ENCODE measurements at regions not wholly inside any gene's neighbourhood (a gene's known extent, or its start where the extent isn't known, plus 50 kb on each side); places are given as distances from the start of the nearest gene placed in this dataset.
"Not testable (repeated sequence)": the region's sequence is repeated elsewhere in the genome, so short reads cannot be mapped to it uniquely, and the experiment has no call there.

DNA sequence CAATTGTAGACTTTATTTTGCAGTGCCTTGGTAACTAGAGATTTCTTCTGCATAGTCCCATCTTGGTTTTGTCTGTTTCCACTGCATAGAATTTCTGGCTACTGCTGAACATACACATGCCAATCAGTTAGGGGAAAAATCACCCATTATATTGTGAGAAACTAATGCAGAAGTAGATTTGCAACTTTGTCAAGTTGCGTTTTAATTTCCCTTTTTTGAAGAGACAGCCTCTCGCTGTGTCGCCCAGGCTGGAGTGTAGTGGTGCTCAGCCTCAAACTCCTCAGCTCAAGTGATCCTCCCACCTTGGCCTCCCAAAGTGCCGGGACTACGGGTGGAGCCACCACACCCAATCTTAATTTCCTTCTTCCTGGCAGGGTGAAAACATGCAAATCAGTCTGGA lies 83.1 kb upstream of the WSB1 start:
- not testable (repeated sequence) for FAIRE-seq

DNA sequence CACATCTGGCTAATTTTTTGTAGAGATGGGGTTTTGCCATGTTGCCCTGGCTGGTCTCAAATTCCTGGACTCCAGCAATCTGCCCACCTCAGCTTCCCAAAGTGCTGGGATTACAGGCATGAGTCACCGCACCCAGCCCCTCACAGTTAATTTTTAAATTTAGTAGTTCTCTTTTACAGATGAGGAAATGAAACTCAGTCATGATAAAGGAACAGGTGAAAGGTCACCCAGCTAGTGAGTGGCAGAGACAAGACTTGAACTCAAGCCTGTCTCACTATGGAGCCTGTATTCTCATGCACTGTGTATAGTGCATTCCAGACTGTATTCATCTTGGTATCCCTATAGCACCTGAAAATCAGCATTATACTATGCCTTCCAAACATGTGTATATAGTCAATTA lies 77.1 kb upstream of the WSB1 start:
- FAIRE-seq: no peak

DNA sequence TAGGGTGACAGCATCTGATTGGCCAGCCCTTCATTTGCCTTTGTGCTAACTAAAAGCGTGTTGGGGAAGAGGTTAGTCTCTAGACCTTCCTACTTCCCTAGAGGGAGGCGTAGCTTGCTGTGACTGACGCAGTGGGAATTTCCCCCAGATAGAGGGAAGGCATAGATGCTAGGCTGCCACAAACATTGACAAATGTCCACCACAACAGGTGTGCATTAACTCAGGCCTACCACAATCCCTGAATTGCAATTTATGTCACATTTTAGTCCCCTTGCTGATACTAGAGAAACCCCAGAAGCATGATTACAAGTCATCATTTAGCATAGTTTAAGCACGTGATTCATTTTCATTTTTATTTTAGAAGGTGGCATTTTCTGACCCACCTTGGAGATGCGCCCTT lies 76.3 kb upstream of the WSB1 start:
- FAIRE-seq: no peak

DNA sequence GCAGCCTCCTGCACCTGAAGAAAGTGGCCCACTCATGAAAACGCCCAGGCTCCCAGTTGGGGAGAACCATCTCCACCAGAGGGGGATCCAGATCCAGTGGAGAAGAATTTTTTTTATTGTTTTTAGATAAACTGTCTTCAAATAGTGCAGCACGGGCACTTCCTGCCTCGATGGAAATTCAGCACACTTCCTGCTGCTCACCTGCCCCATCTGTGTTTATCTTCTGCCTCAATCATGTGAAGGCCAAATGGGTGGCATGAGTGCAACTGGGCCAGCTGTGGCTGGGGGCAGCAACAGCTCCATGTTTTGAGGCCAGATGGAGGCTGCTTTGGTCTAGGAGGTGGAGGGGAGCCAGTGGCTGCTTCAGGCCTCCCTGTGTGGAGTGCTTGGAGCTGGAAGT lies 75.9 kb upstream of the WSB1 start:
- no peak for FAIRE-seq

DNA sequence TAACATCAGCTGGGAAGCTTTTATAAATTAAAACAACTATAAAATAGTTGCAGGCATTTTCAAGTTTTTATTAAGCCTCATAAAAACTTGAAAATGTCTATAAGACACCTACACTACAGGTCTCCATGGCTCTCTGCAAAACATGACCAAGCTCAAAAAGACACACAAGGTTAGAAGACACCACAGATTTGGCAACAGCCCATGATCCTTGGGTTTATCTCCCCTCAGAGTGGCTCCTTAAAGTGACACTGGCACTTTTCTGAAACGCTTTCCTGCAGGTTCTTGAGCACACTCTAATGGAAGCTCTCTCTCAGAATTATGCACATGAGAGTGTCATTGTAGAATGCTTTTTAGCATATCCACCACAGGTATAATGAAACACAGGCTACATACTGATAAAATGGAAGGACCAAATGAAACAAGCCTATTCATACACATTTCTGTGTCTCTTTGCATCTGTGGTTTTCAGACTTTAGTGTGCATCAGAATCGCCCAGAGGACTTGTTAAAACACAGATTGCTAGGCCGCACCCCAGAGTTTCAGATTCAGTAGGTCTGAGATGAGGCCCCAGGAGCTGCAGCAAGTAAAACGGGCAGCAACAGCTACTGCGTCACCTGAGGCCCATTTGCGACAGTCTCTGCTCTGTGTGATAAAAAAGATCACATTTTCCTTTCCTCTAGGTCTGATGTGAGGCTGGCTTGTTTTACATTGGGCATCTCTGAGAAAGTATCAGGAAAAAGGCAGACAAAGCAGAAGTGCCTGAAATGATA lies 75.0 kb upstream of the WSB1 start:
- no peak for FAIRE-seq

DNA sequence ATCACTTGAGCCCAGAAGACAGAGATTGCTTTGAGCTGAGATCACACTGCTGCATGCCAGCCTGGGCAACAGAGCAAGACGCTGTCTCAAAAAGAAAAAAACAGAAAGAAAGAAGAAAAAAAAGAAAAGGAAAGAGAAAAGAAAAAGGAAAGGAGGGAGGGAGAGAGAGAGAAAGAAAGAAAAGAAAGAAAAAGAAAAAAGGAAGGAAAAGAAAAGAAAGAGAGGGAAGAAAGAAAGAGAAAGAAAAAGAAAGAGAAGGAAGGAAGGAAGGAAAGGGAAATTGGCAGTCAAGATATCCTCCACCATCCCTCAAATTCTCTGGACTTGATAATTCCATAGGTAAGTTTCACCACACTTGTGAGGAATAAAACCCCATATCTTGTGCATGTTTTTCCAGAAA lies 71.4 kb upstream of the WSB1 start:
- no peak for FAIRE-seq

DNA sequence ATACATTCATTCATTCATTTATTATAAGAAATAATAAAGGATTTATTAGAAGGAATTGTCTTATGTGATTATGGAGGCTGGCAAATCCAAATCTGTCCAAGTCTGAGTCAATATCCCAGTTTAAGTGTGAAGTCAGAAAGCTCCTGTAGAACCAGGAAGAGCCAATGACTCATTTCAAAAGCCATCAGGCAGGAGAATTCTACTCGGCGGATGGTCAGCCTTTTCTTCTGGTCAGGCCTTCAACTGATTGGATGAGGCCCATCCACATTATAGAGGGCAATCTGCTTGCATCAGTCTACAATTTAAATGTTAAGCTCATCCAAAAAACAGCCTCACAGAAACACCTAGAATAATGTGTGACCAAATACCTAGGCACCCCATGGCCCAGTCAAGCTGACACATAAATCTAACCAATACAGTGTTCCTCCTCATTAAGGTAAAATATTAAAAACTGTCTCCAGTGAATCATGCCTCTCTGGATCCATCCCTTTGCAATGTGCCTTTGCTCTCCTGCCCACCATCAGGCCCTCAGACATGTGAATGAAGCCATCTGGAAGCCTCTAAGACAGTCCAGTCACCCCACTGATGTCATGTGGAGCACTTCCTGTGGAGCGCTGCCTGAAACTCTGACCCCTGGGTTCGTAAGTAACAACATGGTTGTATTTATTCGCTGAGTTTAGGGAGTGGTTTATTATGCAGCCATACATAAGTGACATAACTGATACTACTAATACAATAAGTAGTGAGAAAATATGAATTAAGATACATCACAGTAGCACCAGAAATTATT lies 69.2 kb upstream of the WSB1 start:
- no peak for FAIRE-seq

DNA sequence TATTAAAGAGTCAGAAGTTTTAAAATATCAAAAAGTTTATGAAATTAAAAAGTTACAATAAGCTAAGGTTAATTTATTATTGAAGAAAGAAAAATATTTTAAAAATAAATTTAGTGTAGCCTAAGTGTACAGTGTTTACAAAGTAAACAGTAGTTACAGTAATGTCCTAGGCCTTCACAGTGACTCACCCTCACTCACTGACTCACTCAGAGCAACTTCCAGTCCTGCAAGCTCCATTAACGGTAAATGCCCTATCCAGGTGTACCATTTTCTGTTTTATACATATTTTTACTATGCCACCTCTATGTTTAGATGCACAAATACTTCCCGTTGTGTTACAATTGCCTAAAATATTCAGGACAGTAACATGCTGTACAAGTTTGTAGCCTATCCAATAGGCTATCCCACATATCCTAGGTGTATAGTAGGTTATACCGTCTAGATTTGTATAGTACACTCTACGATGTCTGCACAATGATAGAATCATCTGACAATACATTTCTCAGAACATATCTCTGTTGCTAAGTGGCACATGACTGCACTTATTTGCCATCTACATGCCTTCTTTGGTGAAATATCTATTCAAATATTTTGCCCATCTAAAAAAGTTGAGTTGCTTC lies 67.2 kb upstream of the WSB1 start:
- no peak for FAIRE-seq

DNA sequence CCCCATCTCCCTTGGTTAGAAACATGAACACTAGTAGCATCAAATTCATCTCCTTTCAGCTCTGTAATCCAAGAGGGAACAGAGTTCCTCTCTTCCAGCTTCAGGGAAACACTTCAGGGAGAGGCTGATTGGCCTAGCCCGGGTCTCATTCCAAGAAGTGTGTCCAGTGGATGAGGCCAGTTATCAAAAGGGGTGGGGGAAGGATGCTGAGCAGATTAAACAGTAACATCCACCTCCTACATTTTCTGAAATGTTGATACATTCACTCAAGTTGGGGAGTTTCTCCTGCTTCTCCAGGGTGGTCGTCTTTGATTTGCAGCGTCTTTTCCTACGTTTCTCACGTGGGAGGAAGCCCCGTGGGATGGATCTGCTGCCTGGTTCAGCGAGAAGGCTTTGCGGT lies 62.9 kb upstream of the WSB1 start:
- no peak for FAIRE-seq

DNA sequence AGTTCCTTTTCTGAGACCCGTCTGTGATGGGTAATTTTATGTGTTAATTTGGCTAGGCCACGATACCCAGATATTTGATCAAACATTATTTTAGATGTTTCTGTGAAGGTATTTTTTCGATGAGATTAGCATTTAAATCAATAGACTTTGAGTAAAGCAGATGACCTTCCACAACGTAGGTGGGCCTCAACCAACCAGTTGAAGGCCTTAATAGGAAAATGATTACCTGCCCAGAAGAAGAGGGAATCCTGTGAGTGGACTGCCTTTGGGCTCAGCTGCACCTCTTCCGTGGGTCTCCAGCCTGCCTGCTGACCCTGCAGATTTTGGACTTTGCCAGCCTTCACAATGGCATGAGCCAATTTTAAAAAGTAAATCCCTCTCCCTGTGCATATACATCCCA lies 61.6 kb upstream of the WSB1 start:
- FAIRE-seq: no peak

DNA sequence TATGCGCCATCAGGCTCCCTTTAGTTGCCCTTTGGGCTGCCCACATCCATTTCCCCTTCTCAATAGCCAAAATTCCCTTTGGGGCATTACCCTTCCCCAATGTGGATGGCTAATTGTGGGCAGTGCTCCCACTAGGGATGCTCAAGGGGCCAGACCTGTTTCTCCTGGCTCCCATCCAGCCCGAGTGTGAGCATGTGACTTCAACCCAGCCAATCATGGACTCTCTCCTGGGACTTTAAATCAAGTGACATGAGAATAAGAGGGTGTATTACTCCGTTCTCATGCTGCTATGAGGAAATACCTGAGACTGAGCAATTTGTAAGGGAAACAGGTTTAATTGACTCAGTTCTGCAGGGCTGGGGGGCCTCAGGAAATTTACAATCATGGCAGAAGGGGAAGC lies 60.9 kb upstream of the WSB1 start:
- no peak for FAIRE-seq

DNA sequence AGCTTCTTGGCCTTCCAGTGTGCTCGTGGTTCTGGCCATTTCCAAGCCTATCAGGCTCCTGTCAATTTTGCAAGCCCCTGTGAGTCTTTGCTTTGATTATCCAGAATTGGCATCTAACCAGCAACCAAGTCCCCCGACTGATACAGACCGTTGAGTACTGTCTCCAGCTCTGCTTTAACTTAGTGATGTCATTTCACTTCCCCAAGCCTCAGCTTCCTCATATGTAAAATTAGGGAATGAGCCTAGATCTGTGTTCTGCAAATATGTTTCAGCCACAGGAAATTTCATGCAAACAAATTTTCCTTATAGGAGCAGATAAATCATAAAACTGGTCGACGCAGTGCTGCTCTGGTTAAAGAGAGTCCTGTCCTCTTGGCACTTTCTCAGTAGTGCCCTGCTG lies 60.1 kb upstream of the WSB1 start:
- FAIRE-seq: no peak

DNA sequence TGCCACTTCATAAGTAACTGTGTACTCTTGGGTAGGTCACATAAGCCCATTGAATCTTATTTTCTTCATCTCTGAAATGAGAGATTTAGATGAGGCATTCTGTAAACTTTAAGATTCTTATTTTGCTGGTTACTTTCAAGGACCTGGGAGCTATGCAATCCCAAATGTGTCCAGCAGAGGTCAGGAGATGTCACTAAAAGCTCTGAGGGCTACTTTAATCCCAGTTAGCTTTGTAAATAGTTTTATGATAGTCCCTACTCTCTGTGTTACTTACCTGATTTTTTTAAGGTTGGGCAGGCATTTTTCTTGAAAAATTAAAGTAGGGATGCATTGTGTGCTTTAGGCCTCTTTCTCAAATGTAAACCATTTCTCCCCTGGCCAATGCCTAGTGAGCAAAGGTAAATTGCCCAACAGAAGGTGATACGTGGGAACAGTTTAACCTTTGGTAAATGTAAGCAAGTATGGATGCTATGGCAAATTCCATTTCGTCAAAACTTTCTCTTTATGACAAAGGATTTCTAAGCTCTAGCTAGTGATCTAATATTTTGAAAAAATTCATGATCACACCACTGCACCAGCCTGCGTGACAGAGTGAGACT lies 57.1 kb upstream of the WSB1 start:
- peak; percentile 85 for FAIRE-seq

DNA sequence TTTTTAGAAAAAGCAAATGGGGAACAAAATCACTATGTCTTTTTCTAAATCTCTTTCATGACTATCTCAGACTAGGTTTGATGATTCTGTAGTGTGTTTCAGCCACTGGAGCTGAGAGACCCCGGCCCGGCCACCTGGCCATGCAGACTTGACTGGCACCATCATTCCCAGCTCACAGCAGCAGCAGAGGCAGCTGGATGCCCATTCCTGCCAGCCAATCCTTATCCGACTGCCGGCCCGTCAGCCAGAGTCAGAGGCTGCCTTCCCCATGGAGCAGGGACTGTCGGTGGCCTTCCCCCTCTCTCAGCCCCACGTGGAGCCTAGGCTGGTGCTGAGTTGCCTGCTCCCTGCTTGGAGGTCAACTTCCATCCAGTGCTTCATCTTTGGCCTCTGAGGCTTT lies 56.0 kb upstream of the WSB1 start:
- no peak for FAIRE-seq

DNA sequence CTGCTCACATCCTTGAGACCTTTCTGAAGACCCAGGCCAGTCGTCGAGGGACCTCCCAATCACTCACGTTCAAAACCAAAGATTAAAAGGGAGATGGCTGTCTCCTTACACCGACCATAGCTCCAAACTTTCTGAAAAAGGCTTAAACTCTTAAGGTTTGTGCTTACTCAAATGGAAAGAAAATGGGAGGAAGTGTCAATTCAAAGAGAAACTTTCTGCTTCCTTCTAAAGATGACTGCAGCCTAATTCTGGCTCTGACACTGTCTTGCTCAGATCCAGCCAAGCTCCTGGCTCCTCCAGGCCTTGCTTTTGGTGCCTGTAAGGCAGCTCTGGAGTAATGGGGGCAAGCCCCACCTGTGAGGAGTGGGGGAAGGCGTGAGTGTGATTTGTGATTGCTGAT lies 54.9 kb upstream of the WSB1 start:
- FAIRE-seq: no peak

DNA sequence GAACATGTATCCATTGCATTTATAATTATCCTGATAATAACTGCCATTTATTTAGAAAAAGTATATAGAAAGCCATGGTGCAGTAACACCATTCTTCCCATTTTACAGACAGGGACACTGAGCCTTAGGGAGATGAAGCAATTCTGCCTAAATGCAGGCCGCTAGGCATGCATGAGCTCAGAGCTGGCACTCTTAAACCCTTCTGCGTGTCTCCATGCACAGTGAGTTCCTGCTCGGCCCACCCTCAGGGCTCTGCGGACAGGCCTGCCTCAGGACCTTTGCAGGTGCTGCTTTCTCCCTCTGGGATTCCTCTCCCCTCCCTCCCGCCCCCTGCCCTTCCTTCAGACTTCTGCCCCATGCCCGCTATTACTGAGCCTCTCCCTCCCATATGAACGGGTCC lies 54.3 kb upstream of the WSB1 start:
- FAIRE-seq: no peak

DNA sequence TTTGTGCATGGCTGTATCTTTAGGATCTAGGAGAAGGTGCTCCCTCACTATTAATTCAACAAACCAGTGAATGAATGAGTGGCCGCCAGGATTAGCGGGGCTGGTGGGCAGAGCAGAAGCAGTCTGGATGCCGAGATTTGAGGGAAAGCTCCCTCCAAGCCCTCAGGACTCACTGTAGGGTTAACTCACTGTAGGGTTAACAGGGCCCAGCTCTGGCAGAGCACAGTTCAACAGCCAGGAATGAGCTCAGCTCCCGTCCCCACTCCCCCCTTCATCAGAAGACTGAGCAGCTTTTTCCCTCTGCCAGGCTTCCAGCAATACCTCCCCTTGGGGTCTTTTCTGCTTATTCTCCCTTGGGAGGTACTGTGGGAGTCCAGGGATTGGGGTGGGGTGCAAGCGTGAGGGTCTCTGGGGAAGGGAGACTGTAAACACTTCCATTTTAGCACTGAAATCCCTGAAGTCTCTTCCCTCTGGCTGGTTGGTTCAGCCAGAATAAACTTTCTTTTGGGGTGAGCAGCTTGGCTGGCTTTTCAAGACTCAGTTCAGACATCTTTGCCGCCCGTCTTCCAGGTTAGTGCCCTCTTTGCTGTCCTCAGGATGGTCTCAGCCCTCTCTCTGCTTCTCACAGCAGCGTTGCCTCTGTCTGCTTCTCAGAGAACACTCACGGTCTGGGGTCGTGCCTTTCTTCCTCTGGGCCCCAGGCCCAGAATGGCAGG lies 53.7 kb upstream of the WSB1 start:
- no peak for FAIRE-seq

DNA sequence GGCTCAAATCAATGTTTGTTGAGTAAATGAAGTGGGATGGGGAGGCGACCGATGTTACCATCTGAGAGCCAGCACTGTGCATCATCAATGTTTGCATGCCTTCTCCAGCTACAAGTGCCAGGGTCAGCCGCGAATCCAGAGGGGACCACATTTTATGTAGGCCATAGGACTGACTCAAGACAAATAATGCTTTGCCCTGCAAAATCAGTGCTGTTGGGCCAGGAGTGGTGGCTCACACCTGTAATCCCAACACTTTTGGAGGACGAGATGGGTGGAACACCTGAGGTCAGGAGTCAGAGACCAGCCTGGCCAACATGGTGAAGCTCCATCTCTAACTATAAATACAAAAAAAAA lies 53.1 kb upstream of the WSB1 start:
- FAIRE-seq: no peak

DNA sequence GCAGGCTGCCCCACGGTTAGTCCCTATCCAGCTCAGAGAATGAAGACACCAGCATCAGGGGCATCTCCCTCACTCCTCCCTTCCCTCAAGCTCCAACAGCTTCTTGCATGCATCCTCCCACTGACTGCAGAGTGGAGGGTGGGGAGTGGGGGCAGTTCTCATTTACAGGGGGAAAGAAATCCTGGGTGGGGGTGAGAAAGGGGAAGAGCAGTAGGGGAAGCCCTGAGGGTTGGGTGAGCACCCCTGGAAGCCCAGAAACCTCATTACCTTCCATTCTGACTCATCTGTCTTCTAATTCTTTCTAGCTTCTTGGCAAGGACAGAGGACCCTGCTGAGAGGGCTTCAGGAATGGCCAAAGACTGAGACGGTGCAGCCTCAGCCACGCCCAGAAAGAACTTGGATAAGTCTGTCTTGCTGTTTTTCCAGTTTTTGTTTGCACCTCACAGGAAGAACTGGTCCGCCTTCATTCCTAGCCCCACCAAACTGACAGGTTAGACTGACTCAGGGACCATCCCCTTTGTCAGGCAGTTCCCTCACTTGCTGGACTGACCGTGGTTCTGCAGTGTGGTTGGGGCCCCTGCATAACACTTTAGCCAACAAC lies 52.5 kb upstream of the WSB1 start:
- FAIRE-seq: no peak

DNA sequence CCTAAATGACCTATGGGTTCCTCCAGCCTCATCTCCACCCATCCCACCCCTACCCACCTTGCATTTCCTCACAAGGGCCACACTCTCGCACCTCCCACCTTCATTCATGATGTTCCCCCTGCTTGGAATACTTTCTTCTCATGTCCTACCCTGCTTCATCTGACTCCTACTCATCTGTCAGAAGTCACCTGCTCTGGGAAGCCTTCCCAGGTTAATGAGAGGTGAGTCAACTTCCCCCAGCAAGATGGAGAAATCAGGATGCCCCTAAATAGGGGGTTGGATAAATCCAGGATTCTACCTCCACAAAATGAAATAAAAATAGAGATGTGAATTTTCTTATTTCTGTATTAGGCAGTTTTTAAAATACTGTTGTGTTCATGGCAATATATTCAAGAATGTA lies 51.0 kb upstream of the WSB1 start:
- FAIRE-seq: no peak

DNA sequence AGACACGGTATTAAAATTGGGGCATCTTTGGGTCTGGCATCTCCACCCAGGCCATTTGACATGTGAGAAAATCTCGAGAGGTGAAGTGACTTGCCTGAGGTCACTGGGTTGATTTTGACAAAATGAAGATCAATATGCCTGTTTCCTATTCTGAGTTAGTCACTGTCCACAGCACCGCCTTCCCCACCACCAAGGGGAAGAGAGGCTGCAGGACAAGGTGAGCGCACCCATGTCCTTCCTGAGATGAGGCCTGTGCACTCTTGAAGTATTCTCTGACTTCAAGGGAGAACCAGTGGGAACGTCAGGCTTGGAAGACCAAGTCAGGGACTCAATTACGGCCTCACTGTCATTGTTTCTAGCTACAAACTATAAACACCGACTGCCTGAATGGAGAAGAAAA lies 49.9 kb upstream of the WSB1 start:
- FAIRE-seq: no peak
